ENCODE measurements at regions not wholly inside any gene's neighbourhood (a gene's known extent, or its start where the extent isn't known, plus 50 kb on each side); places are given as distances from the start of the nearest gene placed in this dataset.

DNA sequence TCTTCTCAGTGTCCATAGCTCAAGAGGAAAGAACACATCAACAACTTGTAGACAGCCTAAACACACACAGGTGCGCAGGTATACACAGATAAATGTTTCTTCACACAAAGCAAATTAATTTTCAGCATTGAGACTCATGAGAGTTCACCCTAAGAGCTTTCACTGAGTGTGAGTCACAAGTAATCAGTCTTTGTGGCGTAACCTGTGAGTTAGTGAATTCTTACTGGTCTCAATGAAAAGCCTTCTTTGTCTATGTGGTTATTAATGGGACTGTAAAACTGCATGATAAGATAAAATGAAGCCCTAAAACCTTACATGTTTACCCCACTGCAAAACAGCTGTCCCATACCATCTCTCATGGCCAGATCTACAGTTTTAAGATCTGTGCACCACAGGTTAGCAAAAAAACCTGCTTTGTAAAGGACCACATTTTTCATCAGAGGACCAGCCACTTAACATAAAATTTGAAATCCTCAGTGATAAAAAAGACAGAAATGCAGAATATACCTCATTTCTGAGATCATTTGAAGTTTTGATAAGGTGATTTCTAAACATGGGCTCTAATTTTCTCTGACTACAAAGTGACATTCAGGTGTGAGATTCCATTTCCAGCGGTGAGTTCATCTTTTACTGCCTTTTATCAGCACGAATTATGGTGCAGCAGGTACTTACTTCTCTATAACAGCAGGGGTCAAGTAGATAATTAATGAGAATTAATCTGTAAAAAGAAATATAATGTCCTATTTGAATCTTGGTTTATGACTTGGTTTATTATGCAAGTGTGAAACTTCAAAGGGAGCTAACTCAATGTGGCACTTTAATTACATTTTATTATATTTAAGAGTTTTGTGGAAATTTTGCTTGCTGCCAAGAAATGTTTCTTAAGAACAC lies 335.7 kb upstream of the PIK3R1 start (continued):
- no peak for TF ChIP-seq ZNF2 (tag by site-specific recombination; IDR thresholded peaks at IDR 0.05)
- peak; percentile 28; the same call in 1 of the 2 replicates for TF ChIP-seq PRDM1 (tag by site-specific recombination; IDR thresholded peaks at IDR 0.05)
- no peak for TF ChIP-seq GLIS1 (tag by site-specific recombination; IDR thresholded peaks at IDR 0.05)
- TF ChIP-seq, protein P1, sequence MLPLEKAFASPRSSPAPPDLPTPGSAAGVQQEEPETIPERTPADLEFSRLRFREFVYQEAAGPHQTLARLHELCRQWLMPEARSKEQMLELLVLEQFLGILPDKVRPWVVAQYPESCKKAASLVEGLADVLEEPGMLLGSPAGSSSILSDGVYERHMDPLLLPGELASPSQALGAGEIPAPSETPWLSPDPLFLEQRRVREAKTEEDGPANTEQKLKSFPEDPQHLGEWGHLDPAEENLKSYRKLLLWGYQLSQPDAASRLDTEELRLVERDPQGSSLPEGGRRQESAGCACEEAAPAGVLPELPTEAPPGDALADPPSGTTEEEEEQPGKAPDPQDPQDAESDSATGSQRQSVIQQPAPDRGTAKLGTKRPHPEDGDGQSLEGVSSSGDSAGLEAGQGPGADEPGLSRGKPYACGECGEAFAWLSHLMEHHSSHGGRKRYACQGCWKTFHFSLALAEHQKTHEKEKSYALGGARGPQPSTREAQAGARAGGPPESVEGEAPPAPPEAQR (tag by site-specific recombination; IDR thresholded peaks at IDR 0.05): no peak
- TF ChIP-seq HOXD13 (CRISPR knock-in tag; IDR thresholded peaks at IDR 0.05; ENCODE audit: borderline replicate concordance): peak; percentile 69; the same call in 1 of the 2 replicates
- TF ChIP-seq ZNF639 (tag by site-specific recombination; IDR thresholded peaks at IDR 0.05): no peak
- TF ChIP-seq ZNF585B (tag by site-specific recombination; IDR thresholded peaks at IDR 0.05): no peak
- TF ChIP-seq ZNF239 (tag by site-specific recombination; IDR thresholded peaks at IDR 0.05): no peak
- TF ChIP-seq ZNF335 (tag by site-specific recombination; conservative IDR thresholded peaks at IDR 0.05): no peak
- TF ChIP-seq ZNF514 (tag by site-specific recombination; IDR thresholded peaks at IDR 0.05): no peak
- no peak for TF ChIP-seq ZNF354C (tag by site-specific recombination; IDR thresholded peaks at IDR 0.05; ENCODE audit: borderline replicate concordance, low read depth)
- no peak for TF ChIP-seq ZIC2 (tag by site-specific recombination; IDR thresholded peaks at IDR 0.05)
- TF ChIP-seq, protein P2, sequence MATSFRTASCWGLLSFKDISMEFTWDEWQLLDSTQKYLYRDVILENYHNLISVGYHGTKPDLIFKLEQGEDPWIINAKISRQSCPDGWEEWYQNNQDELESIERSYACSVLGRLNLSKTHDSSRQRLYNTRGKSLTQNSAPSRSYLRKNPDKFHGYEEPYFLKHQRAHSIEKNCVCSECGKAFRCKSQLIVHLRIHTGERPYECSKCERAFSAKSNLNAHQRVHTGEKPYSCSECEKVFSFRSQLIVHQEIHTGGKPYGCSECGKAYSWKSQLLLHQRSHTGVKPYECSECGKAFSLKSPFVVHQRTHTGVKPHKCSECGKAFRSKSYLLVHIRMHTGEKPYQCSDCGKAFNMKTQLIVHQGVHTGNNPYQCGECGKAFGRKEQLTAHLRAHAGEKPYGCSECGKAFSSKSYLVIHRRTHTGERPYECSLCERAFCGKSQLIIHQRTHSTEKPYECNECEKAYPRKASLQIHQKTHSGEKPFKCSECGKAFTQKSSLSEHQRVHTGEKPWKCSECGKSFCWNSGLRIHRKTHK (tag by site-specific recombination; IDR thresholded peaks at IDR 0.05): no peak

DNA sequence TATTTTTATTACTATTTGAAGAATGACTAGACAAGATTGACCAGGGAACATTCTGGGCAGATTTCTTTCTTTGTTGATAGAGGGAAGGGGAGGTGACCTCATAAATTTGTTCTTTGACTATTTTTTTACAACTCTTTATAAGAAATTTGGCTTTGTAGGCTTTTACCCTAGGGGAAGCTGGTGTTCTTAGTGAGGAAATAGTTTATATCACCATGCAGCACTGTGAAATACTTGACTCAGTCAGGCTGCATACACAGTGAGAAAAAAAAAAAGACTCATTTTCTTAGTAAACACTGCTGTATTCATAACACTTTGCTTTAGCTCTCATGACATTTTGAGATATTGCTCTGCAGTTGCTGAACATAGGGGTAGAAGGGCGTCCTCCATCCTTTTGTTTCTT lies 336.6 kb upstream of the PIK3R1 start:
- TF ChIP-seq ZNF292 (tag by site-specific recombination; IDR thresholded peaks at IDR 0.05; ENCODE audit: borderline replicate concordance, low read depth) (no peak), ZNF274 (IDR thresholded peaks at IDR 0.05; ENCODE audit: low read length) (no peak), ZNF274 (tag by site-specific recombination; IDR thresholded peaks at IDR 0.05; ENCODE audit: borderline replicate concordance) (no peak), ZNF169 (tag by site-specific recombination; IDR thresholded peaks at IDR 0.05) (no peak), ZNF146 (tag by site-specific recombination; IDR thresholded peaks at IDR 0.05) (no peak), ZBTB48 (tag by site-specific recombination; IDR thresholded peaks at IDR 0.05) (no peak), YY2 (tag by site-specific recombination; IDR thresholded peaks at IDR 0.05) (no peak), YY1 (tag by site-specific recombination; IDR thresholded peaks at IDR 0.05) (no peak), ZFP37 (tag by site-specific recombination; IDR thresholded peaks at IDR 0.05) (no peak), ZNF791 (tag by site-specific recombination; IDR thresholded peaks at IDR 0.05) (no peak), ZNF660 (tag by site-specific recombination; IDR thresholded peaks at IDR 0.05) (no peak), ZNF670 (tag by site-specific recombination; IDR thresholded peaks at IDR 0.05; ENCODE audit: low read depth) (no peak), REPIN1 (tag by site-specific recombination; IDR thresholded peaks at IDR 0.05; ENCODE audit: low read depth) (no peak)
- TF ChIP-seq, protein P3, sequence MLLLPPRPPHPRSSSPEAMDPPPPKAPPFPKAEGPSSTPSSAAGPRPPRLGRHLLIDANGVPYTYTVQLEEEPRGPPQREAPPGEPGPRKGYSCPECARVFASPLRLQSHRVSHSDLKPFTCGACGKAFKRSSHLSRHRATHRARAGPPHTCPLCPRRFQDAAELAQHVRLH (tag by site-specific recombination; IDR thresholded peaks at IDR 0.05): no peak
- TF ChIP-seq, protein P4, sequence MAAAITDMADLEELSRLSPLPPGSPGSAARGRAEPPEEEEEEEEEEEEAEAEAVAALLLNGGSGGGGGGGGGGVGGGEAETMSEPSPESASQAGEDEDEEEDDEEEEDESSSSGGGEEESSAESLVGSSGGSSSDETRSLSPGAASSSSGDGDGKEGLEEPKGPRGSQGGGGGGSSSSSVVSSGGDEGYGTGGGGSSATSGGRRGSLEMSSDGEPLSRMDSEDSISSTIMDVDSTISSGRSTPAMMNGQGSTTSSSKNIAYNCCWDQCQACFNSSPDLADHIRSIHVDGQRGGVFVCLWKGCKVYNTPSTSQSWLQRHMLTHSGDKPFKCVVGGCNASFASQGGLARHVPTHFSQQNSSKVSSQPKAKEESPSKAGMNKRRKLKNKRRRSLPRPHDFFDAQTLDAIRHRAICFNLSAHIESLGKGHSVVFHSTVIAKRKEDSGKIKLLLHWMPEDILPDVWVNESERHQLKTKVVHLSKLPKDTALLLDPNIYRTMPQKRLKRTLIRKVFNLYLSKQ (tag by site-specific recombination; IDR thresholded peaks at IDR 0.05; ENCODE audit: borderline replicate concordance): no peak
- Histone ChIP-seq H3K4me3 (ENCODE audit: low read depth, low read length) (no peak overlapping the region), H3K27ac (ENCODE audit: extremely low read depth, low read depth, low read length) (no peak overlapping the region), H3K36me3 (ENCODE audit: control insufficient read depth in 2 of 2, insufficient read depth in 1 of 2, low read length in 2 of 2) (no peaks in the 10 kb centered on the region), H3K9me3 (ENCODE audit: control insufficient read depth, insufficient read depth, low read depth, low read length) (no peaks in the 10 kb centered on the region), H3K4me1 (ENCODE audit: control insufficient read depth, insufficient read depth, low read length) (peaks cover 13% of the 10 kb centered on the region)
- POLR2A ChIA-PET: no interaction called here
- CTCF ChIA-PET: interaction anchor here (0.8 kb wide), 1 partner anchor 104 kb away, joined by 5 read pairs; no protein-coding TSS in a partner anchor

All from HEK293 (cell line).